Activated CD4-positive, alpha-beta memory T cell treated with anti-CD3 and anti-CD28 coated beads for 36 hours (primary cell): ENCODE measurements at regions not wholly inside any gene's neighbourhood (a gene's known extent, or its start where the extent isn't known, plus 50 kb on each side); places are given as distances from the start of the nearest gene placed in this dataset.

Experiments
- CTCF ChIA-PET: fragments of 350-600 bp; sonication (Branson Sonifier 250); formaldehyde crosslinking; loops from one replicate; lab custom pipeline; 2021; ENCODE audit warnings: antibody characterized with exemption, inconsistent platforms; lab: Charles Lee
- POLR2A ChIA-PET: fragments of 350-600 bp; sonication (Branson Sonifier 250); formaldehyde crosslinking; loops from one replicate; lab custom pipeline; 2021; ENCODE audit warnings: antibody characterized with exemption; lab: Charles Lee
- DNase-seq: peaks from one replicate; pipeline ENCODE4 v3.0.0-alpha.2; 2020
- H3K27ac Mint-ChIP-seq: one replicate; pipeline ENCODE4 v1.8.0; 2021; ENCODE audit warnings: mixed read lengths
- H3K27me3 Mint-ChIP-seq: one replicate; pipeline ENCODE4 v1.8.0; 2021; ENCODE audit warnings: mixed read lengths
- H3K36me3 Mint-ChIP-seq: one replicate; pipeline ENCODE4 v1.8.0; 2021; ENCODE audit warnings: mixed read lengths
- H3K4me1 Mint-ChIP-seq: one replicate; pipeline ENCODE4 v1.8.0; 2021; ENCODE audit warnings: low read depth, mixed read lengths
- H3K4me3 Mint-ChIP-seq: one replicate; pipeline ENCODE4 v1.8.0; 2021; ENCODE audit warnings: mild to moderate bottlenecking, mixed read lengths
- H3K9me3 Mint-ChIP-seq: one replicate; pipeline ENCODE4 v1.8.0; 2021; ENCODE audit warnings: mixed read lengths
- intact Hi-C: fragments of 100-400 bp; cut with micrococcal nuclease; formaldehyde crosslinking; loops from one replicate; pipeline ENCODE4 v1.15.1; 2023

- DNase-seq, result no peak
- no peak overlapping the region for H3K27ac Mint-ChIP-seq
- H3K9me3 Mint-ChIP-seq, result peaks cover 3% of the 10 kb centered on the region
- no peaks in the 10 kb centered on the region for H3K36me3 Mint-ChIP-seq
- ChIA-PET CTCF (no interaction called here), POLR2A (no interaction called here)
- no peak overlapping the region for H3K4me3 Mint-ChIP-seq
- no peaks in the 10 kb centered on the region for H3K27me3 Mint-ChIP-seq
- H3K4me1 Mint-ChIP-seq, result no peaks in the 10 kb centered on the region
- intact Hi-C loops, result no loop called here
Measured at GRCh38 chr3:459311-459670, 262.7 kb downstream of the CHL1 start.

GRCh38 chr3:461006-461405 is 264.4 kb downstream of the CHL1 start:
- peaks cover 3% of the 10 kb centered on the region for H3K9me3 Mint-ChIP-seq
- ChIA-PET CTCF (no interaction called here), POLR2A (no interaction called here)
- no peaks in the 10 kb centered on the region for H3K27me3 Mint-ChIP-seq
- H3K27ac Mint-ChIP-seq, result no peak overlapping the region
- no peaks in the 10 kb centered on the region for H3K4me1 Mint-ChIP-seq
- intact Hi-C loops, result no loop called here
- DNase-seq, result no peak
- no peak overlapping the region for H3K4me3 Mint-ChIP-seq
- H3K36me3 Mint-ChIP-seq, result no peaks in the 10 kb centered on the region

GRCh38 chr3:462851-463250 is 266.3 kb downstream of the CHL1 start:
- no peaks in the 10 kb centered on the region for H3K36me3 Mint-ChIP-seq
- H3K27ac Mint-ChIP-seq, result no peak overlapping the region
- ChIA-PET POLR2A (no interaction called here), CTCF (no interaction called here)
- DNase-seq, result no peak
- no peak overlapping the region for H3K4me3 Mint-ChIP-seq
- H3K27me3 Mint-ChIP-seq, result no peaks in the 10 kb centered on the region
- intact Hi-C loops, result no loop called here
- H3K9me3 Mint-ChIP-seq, result peaks cover under 1% of the 10 kb centered on the region
- no peaks in the 10 kb centered on the region for H3K4me1 Mint-ChIP-seq

- ChIA-PET POLR2A (no interaction called here), CTCF (no interaction called here)
- intact Hi-C loops, result no loop called here
- DNase-seq, result no peak
- Mint-ChIP-seq H3K4me3 (no peak overlapping the region), H3K9me3 (no peaks in the 10 kb centered on the region), H3K36me3 (no peaks in the 10 kb centered on the region), H3K27ac (no peak overlapping the region), H3K27me3 (no peaks in the 10 kb centered on the region), H3K4me1 (no peaks in the 10 kb centered on the region)
Measured at GRCh38 chr3:463252-464192, 267.0 kb downstream of the CHL1 start.

- Mint-ChIP-seq H3K36me3 (no peaks in the 10 kb centered on the region), H3K27me3 (no peaks in the 10 kb centered on the region), H3K9me3 (no peaks in the 10 kb centered on the region), H3K4me1 (no peaks in the 10 kb centered on the region), H3K27ac (no peak overlapping the region), H3K4me3 (no peak overlapping the region)
- POLR2A ChIA-PET, result no interaction called here
- DNase-seq, result no peak
- intact Hi-C loops, result no loop called here
- CTCF ChIA-PET, result no interaction called here
Measured at GRCh38 chr3:464255-464654, 267.7 kb downstream of the CHL1 start.

- no peak for DNase-seq
- Mint-ChIP-seq H3K4me1 (no peaks in the 10 kb centered on the region), H3K27ac (no peak overlapping the region), H3K4me3 (no peak overlapping the region), H3K9me3 (peaks cover 20% of the 10 kb centered on the region), H3K27me3 (no peaks in the 10 kb centered on the region), H3K36me3 (no peaks in the 10 kb centered on the region)
- intact Hi-C loops, result no loop called here
- ChIA-PET POLR2A (no interaction called here), CTCF (no interaction called here)
Measured at GRCh38 chr3:468172-468571, 271.6 kb downstream of the CHL1 start.

- no peaks in the 10 kb centered on the region for H3K36me3 Mint-ChIP-seq
- POLR2A ChIA-PET, result no interaction called here
- no peak overlapping the region for H3K4me3 Mint-ChIP-seq
- intact Hi-C loops, result no loop called here
- H3K27ac Mint-ChIP-seq, result no peak overlapping the region
- no peaks in the 10 kb centered on the region for H3K27me3 Mint-ChIP-seq
- CTCF ChIA-PET, result no interaction called here
- H3K4me1 Mint-ChIP-seq, result no peaks in the 10 kb centered on the region
- peaks cover 29% of the 10 kb centered on the region for H3K9me3 Mint-ChIP-seq
- no peak for DNase-seq
Measured at GRCh38 chr3:473033-473800, 276.7 kb downstream of the CHL1 start.

GRCh38 chr3:474828-475227 is 278.3 kb downstream of the CHL1 start:
- intact Hi-C loops, result no loop called here
- no peaks in the 10 kb centered on the region for H3K27me3 Mint-ChIP-seq
- no peaks in the 10 kb centered on the region for H3K4me1 Mint-ChIP-seq
- no peak overlapping the region for H3K27ac Mint-ChIP-seq
- H3K36me3 Mint-ChIP-seq, result no peaks in the 10 kb centered on the region
- POLR2A ChIA-PET, result no interaction called here
- DNase-seq, result no peak
- no peak overlapping the region for H3K4me3 Mint-ChIP-seq
- CTCF ChIA-PET, result no interaction called here
- H3K9me3 Mint-ChIP-seq, result peaks cover 44% of the 10 kb centered on the region

GRCh38 chr3:480070-480469 is 283.5 kb downstream of the CHL1 start:
- intact Hi-C loops, result no loop called here
- CTCF ChIA-PET, result no interaction called here
- H3K27ac Mint-ChIP-seq, result no peak overlapping the region

GRCh38 chr3:481111-481510 is 284.5 kb downstream of the CHL1 start:
- Mint-ChIP-seq H3K27me3 (no peaks in the 10 kb centered on the region), H3K9me3 (peaks cover 21% of the 10 kb centered on the region), H3K27ac (no peak overlapping the region), H3K4me3 (no peak overlapping the region), H3K4me1 (no peaks in the 10 kb centered on the region), H3K36me3 (no peaks in the 10 kb centered on the region)
- POLR2A ChIA-PET, result no interaction called here
- CTCF ChIA-PET, result no interaction called here
- no peak for DNase-seq
- intact Hi-C loops, result no loop called here

More at GRCh38 chr3:480070-480469, 283.5 kb downstream of the CHL1 start:
- Mint-ChIP-seq H3K4me3 (no peak overlapping the region), H3K9me3 (peaks cover 21% of the 10 kb centered on the region), H3K36me3 (no peaks in the 10 kb centered on the region), H3K27me3 (no peaks in the 10 kb centered on the region), H3K4me1 (no peaks in the 10 kb centered on the region)
- POLR2A ChIA-PET, result no interaction called here
- DNase-seq, result no peak

- Mint-ChIP-seq H3K9me3 (peaks cover 21% of the 10 kb centered on the region), H3K36me3 (no peaks in the 10 kb centered on the region), H3K27ac (no peak overlapping the region), H3K4me3 (no peak overlapping the region), H3K4me1 (no peaks in the 10 kb centered on the region), H3K27me3 (no peaks in the 10 kb centered on the region)
- ChIA-PET POLR2A (no interaction called here), CTCF (no interaction called here)
- no peak for DNase-seq
- intact Hi-C loops, result no loop called here
Measured at GRCh38 chr3:481680-482079, 285.1 kb downstream of the CHL1 start.

- intact Hi-C loops, result no loop called here
- H3K4me1 Mint-ChIP-seq, result no peaks in the 10 kb centered on the region
- H3K27me3 Mint-ChIP-seq, result no peaks in the 10 kb centered on the region
- ChIA-PET CTCF (no interaction called here), POLR2A (no interaction called here)
- no peak overlapping the region for H3K4me3 Mint-ChIP-seq
- H3K36me3 Mint-ChIP-seq, result no peaks in the 10 kb centered on the region
- DNase-seq, result no peak
- no peak overlapping the region for H3K27ac Mint-ChIP-seq
- peaks cover 17% of the 10 kb centered on the region for H3K9me3 Mint-ChIP-seq
Measured at GRCh38 chr3:482479-482878, 285.9 kb downstream of the CHL1 start.
